Smooth muscle cell (in vitro differentiated cells): ENCODE measurements at regions not wholly inside any gene's neighbourhood (a gene's known extent, or its start where the extent isn't known, plus 50 kb on each side); places are given as distances from the start of the nearest gene placed in this dataset.
"Not testable (repeated sequence)": the region's sequence is repeated elsewhere in the genome, so short reads cannot be mapped to it uniquely, and the experiment has no call there.

Experiments used
- DNase-seq: peaks from one replicate; lab custom pipeline; 2025; ENCODE audit not compliant: unreplicated experiment; lab: John Stamatoyannopoulos, UW
- H2AFZ ChIP-seq: fragments of 200-600 bp; sonication (generic); 2 replicates; pipeline ENCODE4 v1.6.0; 2016; ENCODE audit warnings: antibody characterized with exemption, low read depth, mild to moderate bottlenecking
- H3F3A ChIP-seq: fragments of 200-600 bp; sonication (generic); 2 replicates; pipeline ENCODE4 v1.6.0; 2017; ENCODE audit warnings: antibody characterized with exemption, low read depth
- H3K27ac ChIP-seq: fragments of 200-600 bp; sonication (generic); 2 replicates; pipeline ENCODE4 v1.5.1; 2016; ENCODE audit warnings: low read depth, mild to moderate bottlenecking
- H3K27me3 ChIP-seq: fragments of 200-600 bp; sonication (generic); 2 replicates; pipeline ENCODE4 v1.6.1; 2016; ENCODE audit warnings: low read depth, mild to moderate bottlenecking
- H3K36me3 ChIP-seq: fragments of 200-600 bp; sonication (generic); 2 replicates; pipeline ENCODE4 v1.5.1; 2016; ENCODE audit warnings: low read depth
- H3K4me1 ChIP-seq: fragments of 200-600 bp; sonication (generic); 2 replicates; pipeline ENCODE4 v1.5.1; 2016; ENCODE audit warnings: low read depth
- H3K4me2 ChIP-seq: fragments of 200-600 bp; sonication (generic); 2 replicates; pipeline ENCODE4 v1.6.0; 2016; ENCODE audit warnings: mild to moderate bottlenecking
- H3K4me3 ChIP-seq: fragments of 200-600 bp; sonication (generic); 2 replicates; pipeline ENCODE4 v1.5.1; 2016; ENCODE audit warnings: mild to moderate bottlenecking
- H3K79me2 ChIP-seq: fragments of 200-600 bp; sonication (generic); 2 replicates; pipeline ENCODE4 v1.6.0; 2016; ENCODE audit warnings: low read depth, mild to moderate bottlenecking
- H3K9ac ChIP-seq: fragments of 200-600 bp; sonication (generic); 2 replicates; pipeline ENCODE4 v1.6.0; 2016; ENCODE audit warnings: low read depth
- H3K9me3 ChIP-seq: fragments of 200-600 bp; sonication (generic); replicated peaks from 2 replicates; pipeline ENCODE4 v1.5.1; 2016; ENCODE audit warnings: low read depth
- H4K20me1 ChIP-seq: fragments of 200-600 bp; sonication (generic); 2 replicates; pipeline ENCODE4 v1.6.0; 2016; ENCODE audit warnings: low read depth
- CTCF ChIP-seq: fragments of 200-600 bp; sonication (generic); IDR thresholded peaks from 2 replicates; pipeline ENCODE4 v1.5.1; 2017; ENCODE audit warnings: borderline replicate concordance, mild to moderate bottlenecking, antibody characterized with exemption; ENCODE audit not compliant: insufficient read depth, poor library complexity, severe bottlenecking
- WGBS: methylation state at CpG from one replicate; pipeline ENCODE4 v1.1.7; 2016; ENCODE audit warnings: low lambda C conversion rate; 5-methylcytosine and 5-hydroxymethylcytosine counted together

- Histone ChIP-seq H3K4me1 (no peaks in the 10 kb centered on the region), H4K20me1 (no peaks in the 10 kb centered on the region), H3K9ac (no peak overlapping the region), H3K79me2 (no peaks in the 10 kb centered on the region), H3K9me3 (no peaks in the 10 kb centered on the region), H3K36me3 (no peaks in the 10 kb centered on the region), H3K4me3 (no peak overlapping the region), H2AFZ (no peak overlapping the region), H3K4me2 (no peak overlapping the region), H3F3A (no peaks in the 10 kb centered on the region), H3K27ac (no peak overlapping the region), H3K27me3 (no peaks in the 10 kb centered on the region)
- whole genome bisulfite sequencing: 83% methylated on average over 2 of the region's 2 CpGs
- no peak for DNase-seq
- no peak for TF ChIP-seq CTCF
These were observed 544.9 kb upstream of the CPXCR1 start for GRCh38 chrX:88202149-88202548.

- Histone ChIP-seq H3K9me3 (no peaks in the 10 kb centered on the region), H3K4me2 (no peak overlapping the region), H4K20me1 (no peaks in the 10 kb centered on the region), H3K9ac (no peak overlapping the region), H3K36me3 (no peaks in the 10 kb centered on the region), H3K4me1 (peaks cover 14% of the 10 kb centered on the region), H3K27ac (no peak overlapping the region), H2AFZ (no peak overlapping the region), H3F3A (no peaks in the 10 kb centered on the region), H3K27me3 (no peaks in the 10 kb centered on the region), H3K4me3 (no peak overlapping the region), H3K79me2 (no peaks in the 10 kb centered on the region)
- no peak for TF ChIP-seq CTCF
- no peak for DNase-seq
- WGBS: 19% methylated on average over 1 of the region's 1 CpG
These were observed 503.0 kb upstream of the CPXCR1 start for GRCh38 chrX:88244066-88244465.

GRCh38 chrX:88284844-88285243 lies 462.2 kb upstream of the CPXCR1 start:
- Histone ChIP-seq H2AFZ (no peak overlapping the region), H3K9ac (no peak overlapping the region), H3K4me1 (no peaks in the 10 kb centered on the region), H3K27ac (no peak overlapping the region), H3K27me3 (no peaks in the 10 kb centered on the region), H3K9me3 (no peaks in the 10 kb centered on the region), H3K36me3 (no peaks in the 10 kb centered on the region), H3K4me3 (no peak overlapping the region), H3K79me2 (no peaks in the 10 kb centered on the region), H4K20me1 (no peaks in the 10 kb centered on the region), H3K4me2 (no peak overlapping the region), H3F3A (no peaks in the 10 kb centered on the region)
- no peak for TF ChIP-seq CTCF
- WGBS: 100% methylated on average over 1 of the region's 1 CpG
- no peak for DNase-seq

GRCh38 chrX:88313972-88314371 lies 433.1 kb upstream of the CPXCR1 start:
- not testable (repeated sequence) for H3K79me2 ChIP-seq, DNase-seq, H3F3A ChIP-seq, H3K36me3 ChIP-seq, H3K9me3 ChIP-seq, H3K9ac ChIP-seq, H3K4me2 ChIP-seq, H3K4me3 ChIP-seq, H4K20me1 ChIP-seq, H2AFZ ChIP-seq, H3K27me3 ChIP-seq, H3K27ac ChIP-seq, H3K4me1 ChIP-seq
- WGBS: 89% methylated on average over 2 of the region's 2 CpGs
